Naive thymus-derived CD8-positive, alpha-beta T cell (primary cell): ENCODE measurements at regions not wholly inside any gene's neighbourhood (a gene's known extent, or its start where the extent isn't known, plus 50 kb on each side); places are given as distances from the start of the nearest gene placed in this dataset.
A peak's percentile ranks its signal among the peaks of the same experiment; 100 is the strongest.

Source experiments
- ATAC-seq, 2 donors: fragments of 150-1000 bp; cut with Tn5 transposase in 1 of 2; sonication (Bioruptor Pico), chemical (Tn5 transposase) in 1 of 2; 1 replicate in 1 of 2; 2 replicates in 1 of 2; pipeline ENCODE4 v1.10.0; 2021; ENCODE audit warnings: mild to moderate bottlenecking in 2 of 2, moderate library complexity in 2 of 2
- POLR2A ChIA-PET: fragments of 350-600 bp; sonication (Branson Sonifier 250); formaldehyde crosslinking; loops from one replicate; lab custom pipeline; 2021; ENCODE audit warnings: antibody characterized with exemption; lab: Charles Lee
- DNase-seq, 10 donors: peaks; one replicate each; pipeline versions ENCODE4 v3.0.0 to v3.0.0-alpha.2; 2020 to 2022
- H3K27ac Mint-ChIP-seq, 10 donors: one replicate each; pipeline ENCODE4 v1.8.0; 2020 to 2022; ENCODE audit warnings: mild to moderate bottlenecking in 10 of 10, mixed read lengths in 10 of 10, moderate library complexity in 4 of 10, inconsistent platforms in 1 of 10
- H3K27me3 Mint-ChIP-seq, 5 donors: one replicate each; pipeline ENCODE4 v1.8.0; 2021 to 2022; ENCODE audit warnings: mixed read lengths in 5 of 5
- H3K36me3 Mint-ChIP-seq, 3 donors: one replicate each; pipeline ENCODE4 v1.8.0; 2020 to 2022; ENCODE audit warnings: mixed read lengths in 3 of 3, mild to moderate bottlenecking in 2 of 3, inconsistent platforms in 1 of 3
- H3K4me1 Mint-ChIP-seq, 4 donors: one replicate each; pipeline ENCODE4 v1.8.0; 2021 to 2022; ENCODE audit warnings: mixed read lengths in 4 of 4
- H3K4me3 Mint-ChIP-seq, 10 donors: one replicate each; pipeline ENCODE4 v1.8.0; 2020 to 2022; ENCODE audit warnings: mild to moderate bottlenecking in 10 of 10, mixed read lengths in 10 of 10, moderate library complexity in 6 of 10, inconsistent platforms in 1 of 10
- H3K9me3 Mint-ChIP-seq, 9 donors: one replicate each; pipeline ENCODE4 v1.8.0; 2020 to 2022; ENCODE audit warnings: mixed read lengths in 9 of 9, mild to moderate bottlenecking in 3 of 9, inconsistent platforms in 1 of 9, moderate library complexity in 1 of 9

DNA sequence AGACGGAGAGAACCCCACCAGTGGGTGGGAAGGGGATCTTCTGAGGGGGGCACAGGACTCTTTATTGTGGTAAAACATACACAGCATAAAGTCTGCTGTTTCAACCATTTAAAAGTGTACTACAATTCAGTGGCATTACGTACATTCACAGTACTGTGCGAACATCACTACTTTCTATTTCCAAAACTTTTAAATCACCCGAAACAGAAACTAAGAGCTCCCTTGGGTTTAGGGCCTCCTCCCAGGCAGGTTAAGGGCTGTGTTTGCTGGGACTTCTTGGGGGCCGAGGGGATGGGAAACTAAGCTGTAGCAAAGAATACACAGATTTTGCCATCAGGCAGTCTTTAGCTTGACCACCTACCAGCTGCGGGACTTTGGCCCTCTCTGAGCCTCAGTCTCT, 242.0 kb downstream of the HAUS1 start:
- POLR2A ChIA-PET, result no interaction called here
- DNase-seq, result no peak
- no peaks in the 10 kb centered on the region for H3K27me3 Mint-ChIP-seq
- ATAC-seq, result no peak
- H3K4me1 Mint-ChIP-seq, result peaks cover 11 to 55% (median 17%) of the 10 kb centered on the region in 4 donors
- H3K4me3 Mint-ChIP-seq, result peak overlapping the region in 1 of 10 donors; percentile 28
- H3K36me3 Mint-ChIP-seq, result no peaks in the 10 kb centered on the region
- H3K27ac Mint-ChIP-seq, result peak overlapping the region in 5 of 10 donors; percentile 6 to 73 (median 46)
- no peaks in the 10 kb centered on the region for H3K9me3 Mint-ChIP-seq

DNA sequence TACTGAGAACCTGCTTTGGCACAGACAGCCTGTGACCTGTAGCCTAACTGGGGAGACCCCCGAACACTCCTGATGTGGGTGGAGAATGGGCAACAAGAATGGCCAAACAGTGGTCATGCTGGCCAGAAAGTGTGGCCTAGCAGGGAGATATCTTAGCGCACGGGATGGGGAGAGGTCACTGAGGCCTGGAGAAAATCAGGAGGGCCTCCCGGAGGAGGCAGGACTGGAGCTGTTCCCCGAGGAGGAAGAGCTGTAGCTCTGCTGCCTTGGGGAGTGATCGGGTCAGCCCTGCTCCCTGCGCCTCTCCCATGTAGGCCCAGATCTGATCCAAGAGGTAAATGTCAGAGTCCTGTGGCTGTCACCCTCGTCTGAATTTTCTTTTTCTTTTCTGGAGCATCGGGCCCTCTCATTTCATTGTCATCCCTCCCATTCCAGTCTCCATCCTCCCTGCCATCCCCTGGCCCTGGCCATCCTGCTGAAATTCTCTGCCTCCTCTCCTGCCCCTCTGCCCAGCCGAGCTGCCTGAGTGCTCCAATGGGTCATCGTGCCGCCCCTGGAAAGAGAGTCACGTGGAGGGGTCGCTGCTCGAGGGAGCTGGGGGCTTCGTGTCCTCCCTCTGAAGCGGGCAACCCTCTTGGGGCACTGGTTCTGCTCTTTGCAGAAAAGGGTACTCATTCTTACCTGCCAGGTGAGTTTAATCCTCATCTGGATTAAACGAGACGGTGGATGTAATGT, 242.9 kb downstream of the HAUS1 start:
- Mint-ChIP-seq H3K27me3 (no peaks in the 10 kb centered on the region), H3K4me3 (no peak overlapping the region), H3K27ac (no peak overlapping the region), H3K36me3 (no peaks in the 10 kb centered on the region), H3K9me3 (no peaks in the 10 kb centered on the region), H3K4me1 (peaks cover 11 to 50% (median 17%) of the 10 kb centered on the region in 4 donors)
- DNase-seq (no peak), ATAC-seq (no peak)
- POLR2A ChIA-PET, result no interaction called here

DNA sequence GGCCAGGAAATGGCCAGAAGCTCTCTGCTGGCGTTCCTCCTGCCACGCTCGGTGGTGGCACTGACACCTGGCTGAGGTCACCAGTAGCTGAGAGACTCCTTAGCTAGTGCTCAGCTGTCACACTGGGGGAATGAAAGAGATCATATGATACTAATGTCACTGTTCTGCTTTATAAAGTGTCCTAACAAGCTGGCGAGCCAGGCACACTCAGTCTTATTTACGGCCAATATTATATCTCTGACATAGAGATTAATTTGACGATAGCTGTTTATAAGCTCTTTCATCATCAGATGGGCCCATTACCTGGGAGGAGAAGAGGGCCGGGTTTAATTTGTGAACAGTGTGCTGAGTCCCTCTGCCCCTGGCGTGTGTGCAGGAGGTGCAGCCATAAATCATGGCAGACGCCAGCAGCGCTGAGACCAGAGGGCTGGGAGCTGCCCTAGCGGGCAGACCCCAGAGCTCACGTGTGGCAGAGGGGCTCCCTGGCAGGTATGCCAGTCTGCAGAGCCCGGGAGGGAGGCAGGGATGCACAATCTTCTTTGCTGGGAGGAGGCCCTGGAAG, 246.5 kb downstream of the HAUS1 start:
- Mint-ChIP-seq H3K27ac (no peak overlapping the region), H3K4me1 (peaks cover 0 to 20% (median 2%) of the 10 kb centered on the region in 4 donors), H3K9me3 (no peaks in the 10 kb centered on the region), H3K4me3 (no peak overlapping the region), H3K27me3 (no peaks in the 10 kb centered on the region), H3K36me3 (no peaks in the 10 kb centered on the region)
- POLR2A ChIA-PET, result no interaction called here
- ATAC-seq, result no peak
- DNase-seq, result no peak

DNA sequence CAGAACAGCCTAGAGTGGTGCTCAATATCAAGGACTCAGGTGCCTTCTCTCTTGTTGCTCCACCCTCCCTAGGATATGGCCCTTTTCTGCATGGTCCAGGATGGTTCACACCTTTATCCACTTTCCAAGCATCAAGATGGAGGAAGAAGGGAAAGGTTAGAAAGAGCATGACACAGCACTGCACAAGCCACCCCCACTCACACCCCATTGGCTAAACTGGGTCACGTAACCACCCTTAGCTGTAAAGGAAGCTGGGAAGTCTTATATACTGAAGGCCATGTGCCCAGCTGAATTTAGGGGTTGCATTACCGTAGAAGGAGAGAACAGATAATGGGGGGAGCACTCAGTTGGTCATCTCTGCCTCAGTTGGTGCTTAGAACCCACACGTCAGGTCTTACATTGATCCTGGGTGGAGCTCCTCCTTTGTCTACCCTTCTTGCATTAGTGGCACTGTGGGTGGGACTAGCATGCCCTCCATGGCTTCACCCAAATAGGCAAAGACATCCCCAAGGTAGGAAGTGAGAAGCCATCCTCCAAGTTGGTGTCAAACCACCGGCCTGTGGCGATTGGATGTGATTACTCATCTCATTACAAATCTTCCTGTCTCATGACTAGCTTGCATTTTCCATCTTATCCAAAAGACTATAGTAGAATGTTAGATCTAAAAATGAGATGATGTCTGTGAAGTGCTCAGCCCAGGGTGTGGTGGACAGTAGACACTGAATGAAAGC, 248.5 kb downstream of the HAUS1 start:
- H3K9me3 Mint-ChIP-seq, result no peaks in the 10 kb centered on the region
- DNase-seq, result no peak
- no peaks in the 10 kb centered on the region for H3K36me3 Mint-ChIP-seq
- POLR2A ChIA-PET, result no interaction called here
- H3K27me3 Mint-ChIP-seq, result no peaks in the 10 kb centered on the region
- no peak overlapping the region for H3K4me3 Mint-ChIP-seq
- peaks cover 0 to 6% (median 0%) of the 10 kb centered on the region in 4 donors for H3K4me1 Mint-ChIP-seq
- H3K27ac Mint-ChIP-seq, result no peak overlapping the region
- no peak for ATAC-seq

DNA sequence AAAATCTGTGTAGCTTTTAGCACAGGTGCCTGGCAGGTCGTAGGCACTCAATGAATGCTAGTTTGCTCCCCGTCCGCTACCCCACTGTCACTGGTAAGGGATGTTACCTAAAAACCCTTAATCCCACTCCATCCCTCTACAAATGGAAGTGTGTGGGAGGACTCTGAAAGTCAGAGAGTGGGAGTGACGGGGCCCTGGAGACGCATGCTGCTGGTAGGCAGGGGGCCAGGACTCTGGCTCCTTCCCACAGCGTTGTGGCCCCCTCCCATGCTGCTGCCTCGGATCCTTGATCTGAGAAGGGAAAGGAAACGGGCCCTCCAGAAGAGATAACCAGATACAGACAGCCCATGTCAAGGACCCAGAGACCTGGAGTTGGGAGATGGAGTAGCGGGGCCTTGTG, 249.3 kb downstream of the HAUS1 start:
- H3K36me3 Mint-ChIP-seq, result no peaks in the 10 kb centered on the region
- no peaks in the 10 kb centered on the region for H3K27me3 Mint-ChIP-seq
- H3K4me1 Mint-ChIP-seq, result peaks cover 0 to 6% (median 0%) of the 10 kb centered on the region in 4 donors
- POLR2A ChIA-PET, result no interaction called here
- no peaks in the 10 kb centered on the region for H3K9me3 Mint-ChIP-seq
- DNase-seq, result no peak
- no peak overlapping the region for H3K27ac Mint-ChIP-seq
- no peak for ATAC-seq
- no peak overlapping the region for H3K4me3 Mint-ChIP-seq

DNA sequence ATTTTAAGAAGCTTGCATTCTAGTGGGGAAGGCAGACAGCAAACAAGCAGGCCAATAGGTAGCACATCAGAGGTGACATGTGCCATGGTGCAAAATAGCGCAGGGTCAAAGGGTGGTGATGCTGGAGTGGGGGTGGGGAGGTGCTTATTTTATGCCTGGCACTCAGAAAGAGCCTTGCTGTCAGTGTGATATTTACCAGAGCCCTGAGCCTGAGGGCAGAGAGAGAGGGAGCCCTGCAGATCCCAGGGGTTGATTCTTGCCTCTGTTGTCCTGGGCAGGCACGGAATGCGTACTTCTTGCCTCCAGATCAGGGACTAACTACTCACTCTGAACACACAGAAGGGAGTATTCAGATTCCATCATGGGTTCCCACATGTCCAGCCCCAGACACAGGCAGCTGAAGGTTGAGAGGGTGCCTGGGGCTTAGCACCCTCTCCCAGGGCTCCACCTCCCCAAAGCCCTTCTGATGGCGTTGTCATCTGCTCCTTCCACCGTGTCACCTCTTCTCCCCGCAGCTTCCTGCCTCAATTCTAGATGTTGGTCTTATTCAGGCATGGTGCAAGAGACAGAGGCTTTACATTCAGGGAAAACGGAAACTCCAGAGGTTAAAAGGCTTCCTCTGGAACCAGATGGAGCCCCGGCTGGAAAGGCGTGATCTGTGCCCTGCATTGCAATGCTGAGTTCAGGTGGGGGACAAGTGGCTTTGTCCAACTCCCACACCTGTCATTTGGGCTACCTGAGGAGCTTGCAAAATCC, 252.3 kb downstream of the HAUS1 start:
- ATAC-seq, result no peak
- no peaks in the 10 kb centered on the region for H3K27me3 Mint-ChIP-seq
- no peak overlapping the region for H3K27ac Mint-ChIP-seq
- H3K4me1 Mint-ChIP-seq, result peaks cover 0 to 6% (median 0%) of the 10 kb centered on the region in 4 donors
- H3K36me3 Mint-ChIP-seq, result peaks cover 0 to 5% (median 0%) of the 10 kb centered on the region in 3 donors
- no peak overlapping the region for H3K4me3 Mint-ChIP-seq
- no peak for DNase-seq
- POLR2A ChIA-PET, result no interaction called here
- H3K9me3 Mint-ChIP-seq, result peaks cover 0 to 9% (median 2%) of the 10 kb centered on the region in 9 donors

DNA sequence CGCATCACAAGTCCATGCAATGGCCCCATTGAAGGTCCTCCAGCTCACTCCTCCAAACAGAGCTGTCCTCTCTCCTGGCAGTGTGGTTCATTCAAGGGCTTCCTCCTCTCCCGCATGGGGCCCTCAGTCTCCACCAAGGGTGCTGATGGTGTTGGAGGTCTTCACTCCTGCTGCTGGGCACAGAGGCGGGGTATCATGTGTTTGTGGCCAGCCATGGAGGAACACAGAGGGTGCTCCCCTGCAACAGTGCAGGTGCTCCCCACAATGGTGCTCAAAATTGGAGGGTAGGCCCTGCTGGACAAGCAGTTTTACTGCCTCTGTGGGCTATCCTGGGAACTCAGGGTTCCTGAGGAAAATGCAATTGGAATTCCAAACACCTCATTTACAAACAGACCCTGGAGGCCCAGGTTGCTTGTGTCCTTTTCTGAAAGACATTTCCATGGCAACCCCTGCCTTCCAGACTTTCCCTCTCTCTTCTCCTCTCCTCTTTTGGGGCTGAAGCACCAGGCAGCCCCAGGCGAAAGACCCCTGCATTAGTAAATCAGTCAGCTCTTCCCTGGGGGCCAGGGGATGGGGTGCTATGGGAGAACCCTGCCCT, 256.0 kb downstream of the HAUS1 start:
- no peak for DNase-seq
- no peaks in the 10 kb centered on the region for H3K4me1 Mint-ChIP-seq
- ATAC-seq, result no peak
- H3K4me3 Mint-ChIP-seq, result no peak overlapping the region
- H3K27me3 Mint-ChIP-seq, result no peaks in the 10 kb centered on the region
- H3K9me3 Mint-ChIP-seq, result peaks cover 0 to 9% (median 2%) of the 10 kb centered on the region in 9 donors
- H3K36me3 Mint-ChIP-seq, result peaks cover 0 to 5% (median 0%) of the 10 kb centered on the region in 3 donors
- POLR2A ChIA-PET, result no interaction called here
- H3K27ac Mint-ChIP-seq, result no peak overlapping the region

DNA sequence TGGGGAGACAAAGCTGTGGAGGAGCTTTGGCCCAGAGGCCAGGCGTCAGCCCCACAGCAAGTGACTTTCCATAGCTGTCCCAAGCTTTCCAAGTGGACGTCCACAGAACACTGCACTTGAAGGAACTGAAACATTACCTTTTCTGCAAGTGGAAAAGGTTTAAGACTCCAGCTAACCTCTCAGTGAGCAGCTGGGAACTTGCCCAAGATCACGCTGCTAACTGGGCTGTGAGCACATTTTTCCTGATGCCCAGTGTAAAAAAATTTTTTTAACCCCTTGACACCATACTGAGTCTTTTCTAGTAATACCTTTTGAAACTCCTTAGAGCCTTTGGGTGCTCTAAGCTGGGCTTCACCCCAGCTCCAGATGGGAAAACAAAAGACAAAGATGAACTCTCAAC, 256.7 kb downstream of the HAUS1 start:
- no peak overlapping the region for H3K27ac Mint-ChIP-seq
- ATAC-seq, result no peak
- H3K36me3 Mint-ChIP-seq, result peaks cover 0 to 5% (median 0%) of the 10 kb centered on the region in 3 donors
- DNase-seq, result no peak
- H3K27me3 Mint-ChIP-seq, result no peaks in the 10 kb centered on the region
- H3K9me3 Mint-ChIP-seq, result peaks cover 0 to 9% (median 2%) of the 10 kb centered on the region in 9 donors
- no peak overlapping the region for H3K4me3 Mint-ChIP-seq
- POLR2A ChIA-PET, result no interaction called here
- H3K4me1 Mint-ChIP-seq, result no peaks in the 10 kb centered on the region

DNA sequence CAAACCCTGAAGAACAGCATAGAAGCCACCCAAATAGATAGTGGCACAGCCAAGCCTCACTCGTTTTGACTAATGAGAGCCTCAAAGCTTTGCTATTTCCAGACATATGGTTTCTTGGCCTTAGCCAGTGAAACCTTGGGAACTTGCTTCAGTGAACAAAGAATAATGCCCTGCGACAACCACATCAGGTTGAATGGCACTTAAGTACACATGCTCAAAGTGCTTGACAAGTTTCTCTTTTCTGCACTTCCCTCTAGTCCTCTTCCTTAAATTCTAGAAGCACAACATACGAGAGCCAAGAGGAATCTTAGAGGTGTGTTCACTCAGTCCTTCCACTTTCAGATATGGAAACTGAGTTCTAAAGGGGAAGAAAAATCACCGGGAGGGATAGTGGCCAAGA, 258.3 kb downstream of the HAUS1 start:
- H3K4me1 Mint-ChIP-seq, result no peaks in the 10 kb centered on the region
- DNase-seq (no peak), ATAC-seq (no peak)
- H3K27ac Mint-ChIP-seq, result no peak overlapping the region
- peaks cover 0 to 5% (median 0%) of the 10 kb centered on the region in 3 donors for H3K36me3 Mint-ChIP-seq
- no peak overlapping the region for H3K4me3 Mint-ChIP-seq
- H3K9me3 Mint-ChIP-seq, result peaks cover 0 to 9% (median 2%) of the 10 kb centered on the region in 9 donors
- no peaks in the 10 kb centered on the region for H3K27me3 Mint-ChIP-seq
- POLR2A ChIA-PET, result no interaction called here

DNA sequence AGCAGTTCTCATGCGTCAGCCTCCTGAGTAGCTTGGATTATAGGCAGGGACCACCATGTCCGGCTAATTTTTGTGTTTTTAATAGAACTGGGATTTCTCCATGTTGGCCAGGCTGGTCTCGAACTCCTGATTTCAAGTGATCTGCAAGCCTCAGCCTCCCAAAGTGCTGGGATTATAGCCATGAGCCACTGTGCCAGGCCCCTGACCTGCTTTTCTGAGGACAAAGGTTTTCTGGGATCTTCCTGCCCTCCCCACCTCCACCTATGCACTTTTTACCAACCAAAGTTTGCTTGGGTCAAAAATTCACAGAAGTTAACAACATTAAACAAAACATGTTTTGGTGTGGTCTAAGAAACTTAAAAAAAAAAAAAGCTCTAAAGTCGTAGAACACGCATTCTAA, 259.9 kb downstream of the HAUS1 start:
- POLR2A ChIA-PET, result no interaction called here
- Mint-ChIP-seq H3K9me3 (peaks cover 0 to 9% (median 2%) of the 10 kb centered on the region in 9 donors), H3K4me3 (no peak overlapping the region), H3K27me3 (no peaks in the 10 kb centered on the region), H3K36me3 (peaks cover 0 to 5% (median 0%) of the 10 kb centered on the region in 3 donors), H3K4me1 (peaks cover 0 to under 1% (median 0%) of the 10 kb centered on the region in 4 donors), H3K27ac (no peak overlapping the region)
- ATAC-seq (no peak), DNase-seq (no peak)

DNA sequence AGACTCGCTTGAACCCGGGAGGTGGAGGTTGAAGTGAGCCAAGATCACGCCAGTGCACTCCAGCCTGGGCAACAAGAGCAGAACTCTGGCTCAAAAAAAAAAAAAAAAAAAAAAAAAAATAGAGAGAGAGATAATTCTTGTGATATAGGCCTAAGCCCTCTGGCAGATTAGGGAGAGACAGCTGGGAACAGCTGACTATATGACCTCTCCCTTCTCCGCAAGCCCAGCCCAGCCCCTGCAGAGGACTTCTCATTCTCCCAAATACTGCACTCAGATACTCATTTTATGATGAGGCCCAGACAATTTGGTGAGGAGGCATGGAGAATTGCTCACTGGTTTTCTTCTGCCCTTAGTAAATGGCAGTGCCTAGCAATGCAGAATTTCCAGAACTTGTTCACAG, 262.0 kb downstream of the HAUS1 start:
- Mint-ChIP-seq H3K27me3 (no peaks in the 10 kb centered on the region), H3K36me3 (no peaks in the 10 kb centered on the region), H3K9me3 (no peaks in the 10 kb centered on the region), H3K4me3 (no peak overlapping the region), H3K4me1 (peaks cover 0 to 2% (median 0%) of the 10 kb centered on the region in 4 donors), H3K27ac (no peak overlapping the region)
- POLR2A ChIA-PET, result interaction anchor here (0.7 kb wide), 1 partner anchor 79 kb away, joined by 7 read pairs; no protein-coding TSS in a partner anchor
- DNase-seq (no peak), ATAC-seq (no peak)

DNA sequence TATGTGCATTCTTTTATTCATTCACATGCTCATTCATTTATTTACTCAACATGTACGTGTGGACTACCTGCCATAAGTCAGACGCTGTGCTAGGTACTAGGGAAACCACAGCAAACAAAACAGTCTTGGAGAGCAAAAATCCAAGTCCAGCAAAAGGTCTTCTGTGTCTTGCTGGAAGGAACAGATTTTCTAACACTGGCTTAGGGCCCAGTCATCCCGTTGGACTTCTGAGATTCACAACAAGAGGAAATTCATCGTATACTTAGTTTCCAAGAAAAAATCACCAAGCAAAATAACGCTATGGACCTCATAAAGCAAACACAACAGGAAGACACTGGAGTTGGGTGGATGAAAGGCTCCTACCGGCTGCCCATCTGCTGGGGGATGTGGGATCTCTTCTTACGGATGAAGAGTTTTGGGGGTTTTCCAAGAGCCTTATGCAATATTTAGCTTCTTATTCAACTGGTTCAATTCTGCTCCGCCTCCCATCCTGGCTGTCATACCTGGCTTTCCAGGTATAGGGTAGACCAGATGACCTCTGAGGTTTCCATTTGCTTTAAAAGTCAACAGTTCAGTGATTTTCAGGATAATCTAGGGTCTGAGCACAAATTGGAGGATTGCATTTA, 262.7 kb downstream of the HAUS1 start:
- peaks cover 0 to 2% (median 0%) of the 10 kb centered on the region in 4 donors for H3K4me1 Mint-ChIP-seq
- H3K27me3 Mint-ChIP-seq, result no peaks in the 10 kb centered on the region
- POLR2A ChIA-PET, result interaction anchor here (0.7 kb wide), 1 partner anchor 80 kb away, joined by 7 read pairs; no protein-coding TSS in a partner anchor
- H3K27ac Mint-ChIP-seq, result no peak overlapping the region
- H3K36me3 Mint-ChIP-seq, result no peaks in the 10 kb centered on the region
- DNase-seq (no peak), ATAC-seq (no peak)
- no peak overlapping the region for H3K4me3 Mint-ChIP-seq
- no peaks in the 10 kb centered on the region for H3K9me3 Mint-ChIP-seq
